NB4 (cell line): ENCODE measurements at regions not wholly inside any gene's neighbourhood (a gene's known extent, or its start where the extent isn't known, plus 50 kb on each side); places are given as distances from the start of the nearest gene placed in this dataset.

Experiments used
- CTCF ChIP-seq: IDR thresholded peaks from one replicate; pipeline ENCODE4 v1.5.1; 2012; ENCODE audit warnings: low read depth, low read length
- POLR2A ChIP-seq: IDR thresholded peaks from 2 replicates; pipeline ENCODE4 v1.6.1; 2011; ENCODE audit warnings: mild to moderate bottlenecking; ENCODE audit not compliant: insufficient read length; ENCODE audit errors: extremely low read depth

- TF ChIP-seq CTCF (no peak), POLR2A (no peak)
These were observed 53.8 kb downstream of the TEX44 start for GRCh38 chr2:231646476-231646875.
